Right hindlimb (tissue), 1 donor: ENCODE measurements at regions not wholly inside any gene's neighbourhood (a gene's known extent, or its start where the extent isn't known, plus 50 kb on each side); places are given as distances from the start of the nearest gene placed in this dataset.
"Not testable (repeated sequence)": the region's sequence is repeated elsewhere in the genome, so short reads cannot be mapped to it uniquely, and the experiment has no call there.

Source experiments
- DNase-seq: peaks from one replicate; pipeline ENCODE4 v3.0.0-alpha.2; 2018

DNA sequence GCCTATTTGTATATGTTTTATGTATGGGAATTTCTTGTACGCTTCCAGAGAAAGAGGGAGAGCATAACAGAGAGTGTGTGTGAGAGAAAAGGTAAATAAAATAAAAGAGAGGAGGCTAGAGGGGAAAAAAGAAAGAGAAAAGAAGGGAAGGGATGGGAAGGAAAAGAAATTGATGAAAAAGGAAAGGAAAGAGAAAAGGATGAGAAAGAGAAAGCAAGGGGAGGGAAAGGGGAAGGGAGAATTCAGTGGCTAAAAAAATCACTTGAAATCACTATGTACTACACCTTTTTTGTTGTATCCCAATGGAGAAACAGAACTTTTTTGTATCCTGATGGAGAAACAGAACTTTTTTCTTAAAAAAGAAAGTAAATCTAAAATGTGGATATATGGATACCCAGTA, 165.5 kb upstream of the MBNL1 start:
- DNase-seq = no peak

DNA sequence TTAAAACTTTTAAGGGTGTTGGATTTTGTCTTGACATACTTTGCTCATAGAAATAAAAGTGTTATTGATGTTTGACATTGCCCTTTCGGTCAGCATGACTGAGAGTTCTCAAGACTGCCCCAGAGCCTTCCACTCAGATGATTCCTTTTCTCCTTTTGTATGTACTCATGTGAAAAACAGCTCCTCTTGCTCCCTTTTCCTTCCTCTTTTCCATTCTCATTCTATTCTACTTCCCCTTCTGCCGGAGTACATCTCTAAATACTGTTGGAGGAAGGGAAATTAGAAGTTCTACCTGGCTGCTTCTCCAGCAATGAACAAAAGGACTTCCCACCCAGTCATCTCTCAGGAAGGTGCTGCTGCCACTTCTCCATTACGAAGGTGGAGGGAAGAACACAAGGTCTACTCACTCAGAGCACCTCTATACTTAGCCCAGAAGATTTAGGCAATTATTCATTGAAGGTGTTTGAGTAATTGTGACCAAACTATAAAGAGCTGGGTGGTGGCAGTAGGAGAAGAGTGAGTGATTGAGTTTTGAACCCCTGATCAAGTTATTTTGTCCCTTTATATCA, 163.8 kb upstream of the MBNL1 start:
- no peak for DNase-seq

DNA sequence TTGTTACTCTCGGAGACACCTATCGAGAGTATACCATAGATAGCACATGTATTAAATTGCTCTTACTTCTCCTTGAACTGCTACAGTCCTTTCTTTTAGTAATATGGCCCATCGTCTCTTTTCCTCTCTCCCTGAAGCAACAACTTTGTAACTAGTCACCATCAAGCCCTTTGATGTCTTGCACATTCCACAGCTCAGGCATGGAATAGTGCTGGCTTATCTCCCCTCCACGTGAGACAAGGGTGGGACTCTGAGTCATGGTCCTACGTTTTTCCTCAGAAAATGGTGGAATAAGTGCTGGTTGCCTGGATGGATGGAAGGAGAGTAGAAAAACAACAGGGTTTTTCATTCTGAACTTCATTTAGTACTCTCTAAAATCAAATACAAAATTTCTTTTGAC, 163.3 kb upstream of the MBNL1 start:
- no peak for DNase-seq

DNA sequence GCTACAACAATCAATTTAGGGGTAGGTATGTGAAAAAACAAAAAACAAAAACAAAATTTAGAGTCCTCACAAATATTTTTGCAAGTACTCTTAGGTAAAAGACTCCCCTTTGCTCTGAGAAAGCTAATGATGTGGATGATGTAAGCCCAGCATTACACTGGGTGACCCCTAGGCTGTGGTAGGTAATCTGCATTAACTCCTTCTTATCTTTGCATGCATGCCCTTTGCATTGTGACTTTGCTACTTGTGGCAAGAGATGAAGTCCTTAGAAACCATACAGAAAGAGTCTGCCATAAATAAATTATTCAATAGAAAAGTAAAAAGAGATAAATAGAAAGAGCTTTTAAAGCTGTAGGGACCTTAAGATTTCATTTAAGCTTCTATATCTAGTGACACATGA, 159.7 kb upstream of the MBNL1 start:
- no peak for DNase-seq

DNA sequence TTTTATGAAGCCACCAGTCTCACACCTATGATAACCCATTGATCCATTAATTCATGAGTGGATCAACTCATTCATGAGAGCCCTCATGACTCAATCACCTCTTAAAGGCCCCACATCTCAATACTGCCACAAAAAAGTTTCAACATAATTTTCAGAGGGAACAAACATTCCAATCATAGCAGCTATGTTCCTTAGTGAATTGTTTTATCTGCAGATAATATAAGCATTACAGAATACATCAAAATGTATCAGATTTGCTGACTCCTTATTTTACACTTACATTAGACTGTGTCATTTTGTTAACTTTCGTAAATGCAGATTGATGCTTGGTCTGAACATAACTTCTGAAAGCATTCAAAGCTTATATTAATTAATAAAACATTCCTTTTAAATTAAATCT, 155.3 kb upstream of the MBNL1 start:
- DNase-seq = no peak

DNA sequence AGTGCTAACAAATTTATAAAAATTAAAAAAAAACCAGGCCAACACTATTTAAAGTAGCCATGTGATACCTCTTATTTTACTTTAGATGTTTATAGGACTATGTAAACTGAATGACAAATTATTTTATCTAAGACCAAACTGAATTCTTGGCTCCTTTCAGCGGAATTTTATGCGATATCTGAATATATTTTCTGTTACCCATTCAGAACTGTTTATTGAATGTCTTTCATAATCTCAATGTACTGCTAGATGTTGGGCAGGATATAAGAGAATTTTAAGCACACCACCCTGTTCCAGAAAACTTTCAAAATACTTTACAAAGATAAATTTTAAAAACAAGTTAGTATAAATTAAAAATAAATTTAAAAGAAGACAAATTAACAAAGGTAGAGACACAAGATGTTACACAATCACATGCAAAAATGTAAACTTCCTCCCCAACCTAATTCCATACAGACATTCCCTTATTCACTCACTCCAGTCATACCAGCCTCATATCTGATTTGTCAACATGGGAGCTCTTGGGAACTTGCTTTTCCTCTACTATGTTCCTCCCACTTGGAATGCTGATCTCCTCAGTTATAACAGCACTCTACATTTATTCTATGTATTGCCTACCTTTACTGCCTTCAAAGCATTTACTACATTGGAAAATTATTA, 154.6 kb upstream of the MBNL1 start:
- no peak for DNase-seq

DNA sequence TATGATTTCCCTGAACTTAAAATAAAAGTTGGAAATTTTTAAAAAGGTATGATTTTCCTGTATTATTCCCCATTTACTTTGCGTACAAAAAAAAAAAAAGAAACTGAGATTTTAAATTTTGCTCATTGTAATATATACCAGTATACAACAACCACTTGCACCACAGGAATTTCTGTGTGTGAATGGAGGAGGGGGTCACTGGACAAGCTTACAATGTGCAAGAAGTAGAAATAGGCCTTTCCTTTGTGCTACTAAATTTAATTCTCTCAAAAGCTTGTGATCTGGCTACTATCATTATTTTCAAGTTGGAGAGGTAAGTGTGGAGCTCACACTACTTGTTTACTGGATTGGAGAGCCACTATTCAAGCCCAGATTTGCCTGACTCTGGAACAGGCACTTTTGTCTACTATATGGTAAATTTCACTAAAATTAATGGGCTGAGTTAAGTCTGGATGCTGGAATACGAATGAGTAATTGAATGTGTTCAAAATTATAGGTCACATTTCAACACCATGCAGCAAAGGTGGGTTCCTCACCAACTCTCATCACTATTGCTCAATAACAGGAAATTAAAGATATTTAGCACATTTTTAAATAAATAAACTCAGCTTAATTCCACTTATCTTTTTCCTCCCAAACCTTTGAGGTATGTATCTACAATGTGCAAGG, 148.0 kb upstream of the MBNL1 start:
- DNase-seq = no peak

DNA sequence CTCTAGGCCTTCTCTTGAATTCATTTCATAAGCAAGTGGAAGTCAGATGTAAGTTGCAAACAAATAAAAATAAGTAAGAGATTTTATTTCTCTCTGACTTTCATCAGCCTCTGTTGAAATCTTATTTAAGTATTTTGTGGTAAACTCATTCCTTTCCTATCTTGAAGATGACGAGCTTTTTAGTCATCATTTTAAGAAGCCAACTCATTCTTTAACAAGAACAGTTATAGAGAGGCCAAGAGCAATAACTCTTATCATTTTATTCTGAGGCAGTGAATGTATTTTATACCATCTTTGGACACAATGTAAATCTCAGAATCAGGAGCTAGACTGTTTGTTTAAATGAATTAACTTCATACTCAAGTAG, 147.5 kb upstream of the MBNL1 start:
- DNase-seq = no peak

DNA sequence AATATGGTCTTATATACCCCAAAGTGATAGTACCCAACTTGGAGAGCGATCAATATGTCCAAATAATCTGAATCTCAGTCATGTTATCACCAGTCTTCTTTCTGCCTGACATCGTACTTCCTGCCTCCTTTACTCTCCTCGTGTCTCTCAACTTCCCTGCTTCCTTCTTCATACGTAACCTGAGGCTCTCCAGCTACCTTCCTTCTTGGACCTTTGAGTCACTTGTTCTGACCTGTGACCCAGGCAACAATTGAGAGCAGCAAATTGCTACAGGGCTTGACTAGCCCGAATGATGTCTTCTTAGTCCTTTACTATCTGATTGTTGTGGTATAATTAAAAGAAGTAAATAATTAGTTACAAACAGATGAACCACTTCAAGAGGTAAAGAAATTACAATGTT, 145.9 kb upstream of the MBNL1 start:
- DNase-seq = no peak

DNA sequence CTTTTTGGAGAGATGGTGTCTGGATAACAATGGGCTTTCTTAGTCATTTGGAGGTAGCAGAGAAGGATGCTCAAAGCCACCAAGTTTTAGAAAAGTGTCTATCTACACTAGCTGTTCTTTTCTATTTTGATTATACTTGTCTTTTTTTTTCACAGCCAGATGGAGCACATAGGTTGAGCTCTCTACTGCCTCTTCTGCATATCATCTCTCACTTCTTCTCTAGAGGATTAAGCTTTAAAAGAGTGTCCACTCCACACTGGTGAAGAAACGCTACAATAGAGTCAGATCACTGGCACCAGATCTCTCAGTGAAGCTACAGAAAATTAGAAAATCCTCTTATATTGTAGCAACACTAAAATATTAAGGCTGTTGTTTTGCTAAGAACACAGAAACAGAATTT, 145.3 kb upstream of the MBNL1 start:
- no peak for DNase-seq

DNA sequence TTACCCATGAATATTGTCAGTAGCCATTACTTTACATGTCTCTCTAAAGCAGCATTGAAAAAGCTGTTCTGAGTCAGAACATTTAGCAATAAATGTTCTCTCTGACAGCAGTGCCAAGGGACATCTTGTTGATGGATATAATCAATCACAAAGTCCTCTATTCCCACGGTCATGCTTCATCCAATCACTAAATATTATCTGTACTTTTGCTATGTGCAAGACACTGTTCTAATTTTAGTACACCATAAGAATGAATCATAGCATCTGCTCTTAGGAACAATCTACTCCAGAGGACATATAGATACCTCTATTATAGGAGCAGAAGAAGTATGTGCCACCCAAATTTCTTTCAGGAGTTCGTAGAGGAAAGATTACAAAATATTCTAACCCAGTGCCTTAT, 142.5 kb upstream of the MBNL1 start:
- no peak for DNase-seq

DNA sequence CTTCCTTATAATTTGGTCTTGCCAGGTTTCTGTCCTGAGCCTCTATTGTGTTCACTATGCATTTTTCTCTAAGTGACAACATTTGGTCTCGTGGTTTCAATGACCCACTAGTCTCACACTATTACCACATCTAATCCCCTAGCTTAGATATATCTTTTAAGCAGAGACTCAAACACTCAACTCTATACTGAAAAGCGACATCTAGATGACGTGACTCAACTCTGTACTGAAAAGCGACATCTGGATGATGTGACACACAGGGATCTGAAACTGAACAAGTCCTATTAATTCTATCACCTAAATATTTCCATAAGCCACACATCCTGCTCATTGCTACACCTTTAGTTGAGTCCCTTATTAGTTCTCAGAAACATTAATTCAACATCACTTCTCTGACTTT, 141.7 kb upstream of the MBNL1 start:
- no peak for DNase-seq

DNA sequence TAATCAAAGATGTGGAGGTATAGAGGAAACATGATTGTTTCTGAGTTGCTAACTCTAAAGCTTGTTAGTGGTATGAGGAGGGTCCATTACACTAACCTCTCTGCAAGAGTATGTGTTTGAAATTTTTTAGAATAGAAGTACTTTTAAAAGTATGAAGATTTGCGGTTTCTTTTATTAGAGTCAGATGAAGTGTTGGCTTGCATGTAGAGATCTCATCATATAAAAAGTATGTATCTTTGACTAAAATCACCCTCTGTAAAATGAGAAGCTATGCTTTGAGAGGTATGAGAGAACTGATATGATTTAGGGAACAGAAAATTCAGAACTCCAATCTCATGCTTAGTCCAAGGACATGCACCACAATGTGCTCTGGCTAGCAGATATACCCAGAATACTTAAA, 140.4 kb upstream of the MBNL1 start:
- DNase-seq = no peak

DNA sequence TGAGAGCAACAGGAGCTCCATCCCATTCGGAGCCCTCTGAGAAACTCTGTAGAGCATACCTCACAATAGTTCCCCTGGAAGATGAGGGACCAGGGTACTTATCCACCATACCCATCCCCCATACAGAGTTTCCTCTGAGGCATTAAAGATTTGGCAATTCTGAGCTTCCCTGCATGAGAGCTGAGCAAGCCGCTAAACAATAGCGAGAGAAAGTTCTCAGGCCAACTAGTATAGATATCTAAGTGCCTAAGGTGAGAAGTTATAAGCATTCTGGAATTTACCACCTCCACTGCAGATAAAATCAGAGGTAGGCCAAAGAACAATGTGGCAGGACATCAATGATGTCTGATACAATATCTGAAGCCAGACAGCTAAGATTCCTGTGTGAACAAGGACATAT, 129.1 kb upstream of the MBNL1 start:
- no peak for DNase-seq

DNA sequence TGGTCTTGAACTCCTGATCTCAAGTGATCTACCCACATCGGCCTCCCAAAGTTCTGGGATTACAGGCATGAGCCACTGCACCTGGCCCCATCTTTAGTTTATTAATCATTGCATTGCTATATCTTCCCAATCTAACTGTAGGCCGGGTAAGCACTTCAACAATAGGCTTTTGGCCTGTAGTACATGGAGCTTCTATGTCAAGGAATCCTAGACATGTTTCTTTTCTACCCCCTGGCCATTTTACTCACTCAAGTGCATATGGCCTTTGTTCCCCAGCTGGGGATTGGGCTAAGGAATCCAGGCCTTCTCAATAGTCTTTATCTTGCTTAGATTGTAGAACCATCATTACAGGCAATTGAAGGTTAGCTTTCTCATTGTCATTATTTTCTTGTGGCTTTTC, 122.3 kb upstream of the MBNL1 start:
- no peak for DNase-seq

DNA sequence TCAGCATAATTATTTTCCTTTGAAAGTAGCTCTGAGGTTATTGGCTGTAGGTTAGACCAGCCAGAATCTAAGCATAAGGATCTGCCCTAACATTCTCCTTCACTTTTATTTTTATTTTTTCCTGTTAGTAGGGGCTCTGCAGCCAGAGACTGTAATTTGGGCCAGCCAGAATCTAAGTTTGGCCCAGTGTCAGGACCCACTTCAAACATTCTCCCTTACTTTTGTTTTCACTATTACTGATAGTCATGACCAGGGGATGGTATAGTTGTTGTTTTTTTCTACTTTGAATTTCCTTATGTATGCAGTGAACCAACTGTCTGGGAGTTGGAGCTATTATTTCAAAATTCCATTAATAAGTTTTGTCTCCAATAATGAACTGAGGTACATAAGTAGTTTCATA, 121.0 kb upstream of the MBNL1 start:
- no peak for DNase-seq

DNA sequence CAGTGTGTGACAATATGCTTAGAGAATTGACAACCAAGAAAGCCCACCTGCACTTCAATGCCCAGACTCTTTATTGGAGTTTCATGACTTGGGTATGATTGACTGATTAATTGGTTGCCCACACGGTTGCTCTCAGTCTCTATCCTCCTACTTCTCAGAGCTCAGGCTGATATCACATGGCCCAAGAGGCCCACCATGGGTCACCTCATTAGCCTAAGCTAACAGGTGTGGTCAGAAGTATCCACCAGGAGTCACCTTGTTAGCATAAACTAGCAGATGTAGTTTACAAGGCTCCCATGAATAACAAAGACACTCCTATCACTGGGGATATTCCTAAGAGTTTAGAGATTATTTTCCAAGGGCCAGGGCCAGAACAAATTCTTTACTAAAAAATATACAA, 120.2 kb upstream of the MBNL1 start:
- DNase-seq = no peak

DNA sequence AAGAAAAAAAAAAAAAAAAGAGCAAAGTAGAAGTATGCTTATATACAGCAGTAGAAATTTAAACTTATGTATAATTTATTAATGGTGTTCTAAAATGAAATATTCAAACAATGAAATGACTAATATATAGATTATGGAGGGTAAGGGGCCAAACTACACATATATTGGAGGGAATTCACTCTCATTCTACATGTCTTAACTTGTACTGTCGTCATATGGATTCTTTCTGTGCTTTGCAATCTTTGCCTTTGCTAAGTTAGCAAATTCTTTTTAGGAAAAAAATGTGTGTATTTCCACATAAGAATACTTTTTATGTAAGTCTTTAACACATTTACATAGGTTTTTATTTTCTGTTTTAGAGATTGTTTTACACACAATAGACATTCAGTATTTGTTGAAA, 118.9 kb upstream of the MBNL1 start:
- no peak for DNase-seq

DNA sequence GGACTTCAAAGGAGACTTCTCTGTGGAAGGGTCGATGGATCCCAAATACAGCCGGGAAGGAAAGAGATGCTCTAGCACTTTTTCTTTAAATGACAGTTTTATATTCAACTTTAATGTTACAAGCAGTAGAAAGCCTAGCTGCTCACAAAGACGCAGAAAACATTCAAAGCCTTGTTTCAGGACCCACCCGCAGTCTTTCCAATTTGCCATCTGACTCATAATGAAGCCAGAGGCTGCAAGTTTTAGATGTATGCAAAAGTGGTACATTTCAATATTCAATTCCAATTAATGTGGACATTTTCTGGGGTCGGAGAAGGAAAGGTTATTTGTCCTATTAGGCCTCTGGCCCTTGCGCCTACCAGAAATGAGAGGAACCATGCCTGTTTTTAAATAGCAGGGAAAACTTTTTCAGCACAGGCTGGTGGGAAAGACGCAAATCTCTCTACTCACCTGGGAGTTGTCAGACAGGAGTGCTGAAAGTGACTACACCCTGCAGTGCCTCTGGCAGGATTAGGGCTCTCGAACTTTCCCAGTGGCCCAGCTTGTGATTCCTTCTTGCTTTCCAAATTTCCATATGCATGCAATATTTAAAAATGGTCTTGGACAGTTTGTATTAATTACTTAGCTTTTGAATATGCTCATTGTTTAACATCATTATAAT, 117.4 kb upstream of the MBNL1 start:
- no peak for DNase-seq

DNA sequence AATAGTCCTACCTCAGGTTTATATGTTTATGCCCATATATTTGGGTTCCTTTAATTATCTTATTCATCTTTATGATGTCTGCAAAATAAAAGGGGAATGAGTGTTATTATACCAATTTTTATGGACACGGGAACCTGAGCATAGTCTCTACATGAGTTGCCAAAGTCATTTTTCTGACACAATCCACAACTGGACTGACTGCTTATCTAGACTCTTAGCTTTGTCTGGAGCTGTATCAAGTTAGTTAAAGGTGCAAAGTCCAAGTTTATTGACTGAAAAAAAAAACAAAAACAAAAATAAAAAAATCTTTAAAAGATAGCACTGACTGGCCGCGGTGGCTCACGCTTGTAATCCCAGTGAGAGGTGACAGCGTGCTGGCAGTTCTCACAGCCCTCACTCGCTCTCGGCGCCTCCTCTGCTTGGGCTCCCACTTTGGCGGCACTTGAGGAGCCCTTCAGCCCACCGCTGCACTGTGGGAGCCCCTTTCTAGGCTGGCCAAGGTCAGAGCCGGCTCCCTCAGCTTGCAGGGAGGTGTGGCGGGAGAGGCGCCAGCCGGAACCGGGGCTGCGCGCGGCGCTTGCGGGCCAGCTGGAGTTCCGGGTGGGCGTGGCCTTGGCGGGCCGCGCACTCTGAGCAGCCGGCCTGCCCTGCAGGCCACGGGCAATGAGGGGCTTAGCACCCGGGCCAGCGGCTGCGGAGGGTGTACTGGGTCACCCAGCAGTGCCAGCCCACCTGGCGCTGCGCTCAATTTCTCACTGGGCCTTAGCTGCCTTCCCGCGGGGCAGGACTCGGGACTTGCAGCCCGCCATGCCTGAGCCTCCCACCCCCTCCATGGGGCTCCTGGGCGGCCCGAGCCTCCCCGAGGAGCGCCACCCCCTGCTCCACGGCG, 116.6 kb upstream of the MBNL1 start:
- not testable (repeated sequence) for DNase-seq

DNA sequence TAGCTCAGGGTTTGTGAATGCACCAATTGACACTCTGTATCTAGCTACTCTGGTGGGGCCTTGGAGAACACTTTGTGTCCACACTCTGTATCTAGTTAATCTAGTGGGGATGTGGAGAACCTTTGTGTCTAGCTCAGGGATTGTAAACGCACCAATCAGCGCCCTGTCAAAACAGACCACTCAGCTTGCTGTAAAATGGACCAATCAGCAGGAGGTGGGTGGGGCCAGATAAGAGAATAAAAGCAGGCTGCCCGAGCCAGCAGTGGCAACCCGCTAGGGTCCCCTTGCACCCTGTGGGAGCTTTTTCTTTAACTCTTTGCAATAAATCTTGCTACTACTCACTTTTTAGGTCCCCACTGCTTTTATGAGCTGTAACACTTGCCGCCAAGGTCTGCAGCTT, 115.6 kb upstream of the MBNL1 start:
- not testable (repeated sequence) for DNase-seq

DNA sequence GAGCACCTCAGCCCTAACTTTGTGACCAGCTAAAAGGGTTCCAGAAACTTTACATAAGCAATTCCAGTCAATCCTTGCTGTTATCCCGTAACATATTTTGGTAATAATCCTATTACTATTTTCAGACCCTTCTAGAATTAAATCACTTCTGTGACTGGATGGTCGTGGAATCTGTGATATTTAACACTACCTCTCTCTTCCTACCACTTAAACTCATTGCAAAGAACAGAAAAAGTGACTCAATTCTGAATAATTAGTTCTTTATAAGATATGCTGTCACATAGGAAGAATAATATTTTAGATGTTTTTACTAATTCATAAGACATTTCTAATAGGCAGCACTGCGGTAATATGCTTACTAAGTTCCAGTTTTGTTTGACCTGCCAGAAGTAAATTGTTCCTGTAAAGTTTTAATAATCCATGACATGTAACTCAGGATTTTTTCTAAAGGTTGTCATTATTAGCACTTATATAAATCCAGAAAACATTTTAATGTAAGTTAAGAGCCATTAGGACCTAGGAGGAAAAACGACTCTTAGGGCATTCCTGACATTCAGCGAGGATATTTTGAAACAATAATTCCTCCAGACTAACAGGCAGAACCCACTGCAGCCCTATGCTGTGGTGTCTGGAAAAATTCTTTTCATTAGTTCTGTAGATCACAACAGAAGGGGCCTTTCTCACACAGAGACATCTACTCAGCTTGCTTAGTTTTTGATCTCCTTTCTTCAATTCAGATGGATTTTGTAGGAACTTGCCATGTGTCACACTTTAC, 113.3 kb upstream of the MBNL1 start:
- no peak for DNase-seq
